ENCODE measurements at regions not wholly inside any gene's neighbourhood (a gene's known extent, or its start where the extent isn't known, plus 50 kb on each side); places are given as distances from the start of the nearest gene placed in this dataset.
"Not testable (repeated sequence)": the region's sequence is repeated elsewhere in the genome, so short reads cannot be mapped to it uniquely, and the experiment has no call there.

GRCh38 chr15:75780995-75781394 lies 62.3 kb upstream of the UBE2Q2 start:
- TF ChIP-seq CTCF (IDR thresholded peaks at IDR 0.05 in 2 of 3, conservative IDR thresholded peaks at IDR 0.05 in 1 of 3; ENCODE audit: borderline replicate concordance in 1 of 3, insufficient read depth in 1 of 3, low read depth in 2 of 3, low read length in 2 of 3); YY1 (IDR thresholded peaks at IDR 0.05; ENCODE audit: extremely low read depth, insufficient replicate concordance, low read depth, low read length); SRF (IDR thresholded peaks at IDR 0.05; ENCODE audit: low read depth); MAX (IDR thresholded peaks at IDR 0.05); POLR2A (IDR thresholded peaks at IDR 0.05; ENCODE audit: borderline replicate concordance, extremely low read depth, insufficient read depth, insufficient read length); REST (IDR thresholded peaks at IDR 0.05; ENCODE audit: low read depth); TCF7L2 (IDR thresholded peaks at IDR 0.05; ENCODE audit: borderline replicate concordance, extremely low read depth, insufficient read depth, insufficient read length); ZFX (IDR thresholded peaks at IDR 0.05); EZH2 (IDR thresholded peaks at IDR 0.05); POLR2AphosphoS5 (IDR thresholded peaks at IDR 0.05; ENCODE audit: low read depth, low read length); FOSL1 (IDR thresholded peaks at IDR 0.05; ENCODE audit: low read depth); CEBPB (IDR thresholded peaks at IDR 0.05; ENCODE audit: low read depth); EGR1 (IDR thresholded peaks at IDR 0.05; ENCODE audit: low read depth): not testable (repeated sequence)
